Right atrium auricular region (tissue), 2 donors: ENCODE measurements at regions not wholly inside any gene's neighbourhood (a gene's known extent, or its start where the extent isn't known, plus 50 kb on each side); places are given as distances from the start of the nearest gene placed in this dataset.

ENCODE experiments used
- DNase-seq: peaks from one replicate; pipeline ENCODE4 v3.0.0-alpha.2; 2019; ENCODE audit warnings: low spot score
- H3K27ac ChIP-seq, 2 donors: fragments of 200-600 bp; sonication (generic); 1 replicate in 1 of 2; 2 replicates in 1 of 2; pipeline ENCODE4 v1.5.1; 2016 to 2019
- H3K27me3 ChIP-seq, 2 donors: fragments of 200-600 bp; sonication (generic); one replicate each; pipeline versions ENCODE4 v1.5.1 to v1.6.0; 2017 to 2019
- H3K36me3 ChIP-seq: fragments of 200-600 bp; sonication (generic); one replicate; pipeline ENCODE4 v1.5.1; 2016
- H3K4me1 ChIP-seq, 2 donors: fragments of 200-600 bp; sonication (generic); one replicate each; pipeline versions ENCODE4 v1.5.1 to v1.6.0; 2017 to 2019
- H3K4me3 ChIP-seq, 2 donors: fragments of 200-600 bp; sonication (generic); 1 replicate in 1 of 2; 2 replicates in 1 of 2; pipeline ENCODE4 v1.5.1; 2017 to 2019; ENCODE audit warnings: mild to moderate bottlenecking in 1 of 2, moderate library complexity in 1 of 2
- H3K9me3 ChIP-seq, 2 donors: fragments of 200-600 bp; sonication (generic); one replicate each; pipeline ENCODE4 v1.5.1; 2019
- CTCF ChIP-seq, 2 donors: fragments of 200-600 bp; sonication (generic); IDR thresholded peaks; one replicate each; pipeline ENCODE4 v1.5.1; 2019; ENCODE audit warnings: antibody characterized with exemption in 2 of 2

DNA sequence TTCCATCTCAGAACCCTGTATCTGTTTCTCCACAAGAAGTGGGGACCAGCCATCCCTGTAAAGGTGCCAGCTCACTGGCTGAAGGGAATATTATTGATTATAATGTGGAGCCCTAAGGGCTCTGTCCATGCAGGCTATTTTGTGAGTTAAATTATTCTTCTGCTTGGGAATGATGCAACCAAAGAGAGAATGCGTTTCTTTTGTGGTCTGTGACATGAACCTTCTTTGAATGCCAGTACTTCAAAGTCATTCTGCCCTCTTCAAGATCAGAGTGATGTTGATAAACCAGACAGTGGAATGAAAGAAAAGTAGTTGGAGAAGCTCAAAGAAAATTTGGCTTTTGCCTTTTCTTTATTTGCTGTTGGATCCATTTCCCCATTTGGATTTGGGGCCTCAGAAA, 995.2 kb downstream of the KCNMA1 start:
- H3K9me3 ChIP-seq: no peaks in the 10 kb centered on the region
- no peak overlapping the region for H3K27ac ChIP-seq
- no peak overlapping the region for H3K4me3 ChIP-seq
- H3K27me3 ChIP-seq: no peaks in the 10 kb centered on the region
- H3K36me3 ChIP-seq: no peaks in the 10 kb centered on the region
- TF ChIP-seq CTCF (IDR thresholded peaks at IDR 0.05): no peak
- H3K4me1 ChIP-seq: no peaks in the 10 kb centered on the region
- no peak for DNase-seq

- H3K27ac ChIP-seq: no peak overlapping the region
Observed at GRCh38 chr10:76641215-76641614, 996.4 kb downstream of the KCNMA1 start.

GRCh38 chr10:76640806-76641205, 996.8 kb downstream of the KCNMA1 start:
- TF ChIP-seq CTCF (IDR thresholded peaks at IDR 0.05): no peak
- Histone ChIP-seq H3K36me3 (no peaks in the 10 kb centered on the region), H3K27me3 (no peaks in the 10 kb centered on the region), H3K9me3 (no peaks in the 10 kb centered on the region), H3K4me3 (no peak overlapping the region), H3K27ac (no peak overlapping the region), H3K4me1 (no peaks in the 10 kb centered on the region)
- DNase-seq: no peak

More at GRCh38 chr10:76641215-76641614, 996.4 kb downstream of the KCNMA1 start:
- no peaks in the 10 kb centered on the region for H3K9me3 ChIP-seq
- no peak for TF ChIP-seq CTCF (IDR thresholded peaks at IDR 0.05)
- no peak for DNase-seq
- no peak overlapping the region for H3K4me3 ChIP-seq
- no peaks in the 10 kb centered on the region for H3K36me3 ChIP-seq
- H3K27me3 ChIP-seq: no peaks in the 10 kb centered on the region
- no peaks in the 10 kb centered on the region for H3K4me1 ChIP-seq

DNA sequence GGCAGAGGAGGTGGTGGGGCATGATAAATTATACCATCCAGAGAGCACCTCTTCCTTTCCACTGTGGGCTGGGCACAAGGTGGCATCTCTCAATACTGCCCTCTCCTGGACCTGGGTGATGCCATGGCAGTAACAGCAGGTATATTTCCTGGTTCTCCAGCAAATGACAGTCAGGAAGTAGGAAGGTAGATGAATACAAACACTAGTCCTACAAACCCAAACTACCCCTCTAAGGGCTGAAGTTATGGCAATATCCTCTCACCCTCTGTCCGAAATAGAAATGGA, 1004.9 kb downstream of the KCNMA1 start:
- H3K27ac ChIP-seq: peak overlapping the region in 1 of 2 donors; percentile 59
- peaks cover 0 to 16% of the 10 kb centered on the region in 2 donors for H3K4me1 ChIP-seq
- no peaks in the 10 kb centered on the region for H3K36me3 ChIP-seq
- H3K4me3 ChIP-seq: no peak overlapping the region
- peak; percentile 20 to 55 for TF ChIP-seq CTCF (IDR thresholded peaks at IDR 0.05)
- no peak for DNase-seq
- no peaks in the 10 kb centered on the region for H3K27me3 ChIP-seq
- H3K9me3 ChIP-seq: no peaks in the 10 kb centered on the region

GRCh38 chr10:76631884-76632766, 1005.5 kb downstream of the KCNMA1 start:
- TF ChIP-seq CTCF (IDR thresholded peaks at IDR 0.05): peak in 1 of 2 donors; percentile 2
- no peak overlapping the region for H3K4me3 ChIP-seq

More at GRCh38 chr10:76631884-76632766, 1005.5 kb downstream of the KCNMA1 start:
- Histone ChIP-seq H3K27me3 (no peaks in the 10 kb centered on the region), H3K4me1 (peaks cover 0 to 16% of the 10 kb centered on the region in 2 donors), H3K27ac (peak overlapping the region in 1 of 2 donors; percentile 59), H3K9me3 (no peaks in the 10 kb centered on the region), H3K36me3 (no peaks in the 10 kb centered on the region)
- DNase-seq: no peak
